Mucosa of descending colon (tissue), 3 donors: ENCODE measurements at regions not wholly inside any gene's neighbourhood (a gene's known extent, or its start where the extent isn't known, plus 50 kb on each side); places are given as distances from the start of the nearest gene placed in this dataset.

Experiments used
- ATAC-seq: fragments of 200-7000 bp; cut with Tn5 transposase; one replicate; pipeline ENCODE4 v1.9.1; 2020; ENCODE audit warnings: mild to moderate bottlenecking, moderate library complexity
- DNase-seq, 3 donors: peaks; one replicate each; pipeline ENCODE4 v3.0.0-alpha.2; 2020
- H3K36me3 ChIP-seq: fragments of 200-600 bp; one replicate; pipeline ENCODE4 v1.8.0; 2021; ENCODE audit warnings: low read depth, mild to moderate bottlenecking
- H3K4me1 ChIP-seq: fragments of 200-600 bp; one replicate; pipeline ENCODE4 v1.8.0; 2021; ENCODE audit warnings: low read depth, mild to moderate bottlenecking
- H3K4me3 ChIP-seq: fragments of 200-600 bp; one replicate; pipeline ENCODE4 v1.8.0; 2021; ENCODE audit warnings: mild to moderate bottlenecking
- H3K9me3 ChIP-seq: fragments of 200-600 bp; one replicate; pipeline ENCODE4 v1.8.0; 2021; ENCODE audit warnings: mild to moderate bottlenecking
- CTCF ChIP-seq: fragments of 200-600 bp; IDR thresholded peaks from one replicate; pipeline ENCODE4 v1.8.0; 2022; ENCODE audit warnings: antibody characterized with exemption, mild to moderate bottlenecking
- intact Hi-C, 2 donors: fragments of 100-400 bp; cut with DNase I in 1 of 2; cut with micrococcal nuclease in 1 of 2; formaldehyde crosslinking; loops; one replicate each; pipeline versions ENCODE4 v1.11.0 to v1.11.1; 2022; cut with DNase I, micrococcal nuclease
- donor health status: DM: no; HTN: no; CAD: no; lungs with moderate emphysema.
- donor health status: DM: no; HTN: no; CAD: no.
- donor health status: DM: no; HTN: yes; CAD: no.

DNA sequence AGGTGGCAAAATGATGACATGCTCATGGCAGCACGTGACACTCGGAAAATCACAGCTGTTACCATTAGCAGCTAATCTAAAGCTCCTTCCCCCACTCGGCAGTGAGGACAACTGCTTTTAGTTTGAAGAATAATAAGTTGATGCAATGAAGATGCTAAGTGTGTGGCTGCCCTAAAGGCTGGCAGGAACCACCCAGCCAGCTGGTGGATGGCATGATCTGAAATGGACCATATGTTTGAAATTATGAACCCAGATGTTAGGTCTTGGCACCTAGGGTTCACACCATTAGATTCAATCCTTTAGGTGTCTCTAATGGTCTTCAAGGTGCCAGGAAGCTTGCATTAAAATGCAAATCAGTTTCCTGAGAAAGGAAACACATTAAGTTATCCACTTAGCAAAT lies 230.1 kb downstream of the WDR11 start:
- no peak for DNase-seq
- ATAC-seq: no peak
- intact Hi-C loops: no loop called here

DNA sequence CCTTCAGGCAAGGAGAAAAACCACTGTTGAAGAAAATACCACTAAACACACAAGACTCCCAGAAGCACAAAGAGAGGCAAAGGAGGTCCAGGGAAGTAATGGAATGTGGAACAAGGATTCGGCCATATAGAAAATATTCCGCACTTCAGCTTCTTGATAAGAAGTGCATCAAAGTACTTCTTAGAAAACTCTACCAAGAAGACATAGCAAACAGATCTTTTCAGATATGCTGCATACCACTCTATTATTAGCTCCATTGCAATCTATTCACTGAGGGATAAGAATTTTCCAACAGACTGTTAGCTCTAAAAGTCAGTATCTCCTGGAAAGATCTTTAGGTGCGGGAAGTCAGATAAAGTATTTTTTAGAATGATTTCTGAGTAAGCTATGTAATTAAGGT lies 231.8 kb downstream of the WDR11 start:
- DNase-seq: no peak
- no peak overlapping the region for H3K4me3 ChIP-seq
- no peak for ATAC-seq
- no peak for TF ChIP-seq CTCF
- H3K9me3 ChIP-seq: no peaks in the 10 kb centered on the region
- intact Hi-C loops: no loop called here
- peaks cover 21% of the 10 kb centered on the region for H3K4me1 ChIP-seq
- no peaks in the 10 kb centered on the region for H3K36me3 ChIP-seq

More for the DNA sequence above, 230.1 kb downstream of the WDR11 start:
- Histone ChIP-seq H3K36me3 (no peaks in the 10 kb centered on the region), H3K9me3 (no peaks in the 10 kb centered on the region), H3K4me3 (no peak overlapping the region), H3K4me1 (peaks cover 21% of the 10 kb centered on the region)
- no peak for TF ChIP-seq CTCF

DNA sequence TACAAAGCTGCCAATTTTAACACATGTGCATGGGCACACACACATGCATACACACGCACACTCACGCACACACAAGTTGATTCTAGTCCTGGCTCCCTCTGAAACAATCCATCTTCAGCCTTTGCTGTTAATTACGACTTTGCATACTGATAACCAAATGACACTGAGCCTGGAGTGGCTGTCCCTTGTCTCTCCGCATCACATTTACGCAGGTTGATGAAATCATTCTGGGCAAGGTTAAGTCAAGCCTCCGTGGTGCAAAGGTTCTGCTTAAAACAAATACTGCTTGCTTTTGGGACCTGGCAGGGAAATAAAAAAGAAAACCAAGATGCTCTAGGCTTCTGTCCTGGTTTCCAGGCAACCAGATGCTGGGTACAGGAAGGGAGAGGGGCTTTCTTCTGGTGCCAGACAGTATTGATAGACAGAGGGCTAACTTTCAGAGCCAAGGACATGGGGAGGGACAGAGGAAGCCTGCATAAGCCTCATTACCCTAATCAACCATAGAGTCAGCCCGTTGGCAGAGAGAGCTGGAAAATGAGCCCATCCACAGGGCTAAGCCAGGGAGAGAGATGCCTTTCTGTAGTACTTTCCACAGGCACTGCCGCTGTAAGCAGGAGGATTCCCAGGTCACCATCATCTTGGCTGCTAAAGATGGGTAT lies 233.0 kb downstream of the WDR11 start:
- intact Hi-C loops: no loop called here
- H3K36me3 ChIP-seq: no peaks in the 10 kb centered on the region
- DNase-seq: no peak
- no peaks in the 10 kb centered on the region for H3K9me3 ChIP-seq
- peaks cover 15% of the 10 kb centered on the region for H3K4me1 ChIP-seq
- TF ChIP-seq CTCF: no peak
- no peak for ATAC-seq
- no peak overlapping the region for H3K4me3 ChIP-seq

- no peak for ATAC-seq
- intact Hi-C loops: no loop called here
- Histone ChIP-seq H3K4me3 (no peak overlapping the region), H3K4me1 (peaks cover 12% of the 10 kb centered on the region), H3K36me3 (no peaks in the 10 kb centered on the region), H3K9me3 (no peaks in the 10 kb centered on the region)
- TF ChIP-seq CTCF: no peak
- no peak for DNase-seq
Measured at GRCh38 chr10:121084675-121085070, 233.5 kb downstream of the WDR11 start.

GRCh38 chr10:121085367-121085766 lies 234.2 kb downstream of the WDR11 start:
- H3K4me3 ChIP-seq: no peak overlapping the region
- H3K36me3 ChIP-seq: no peaks in the 10 kb centered on the region
- intact Hi-C loops: no loop called here
- ATAC-seq (peak; percentile 45), DNase-seq (no peak)
- no peak for TF ChIP-seq CTCF
- H3K4me1 ChIP-seq: peaks cover 5% of the 10 kb centered on the region
- no peaks in the 10 kb centered on the region for H3K9me3 ChIP-seq

- intact Hi-C loops: no loop called here
Measured at GRCh38 chr10:121087129-121087528, 236.0 kb downstream of the WDR11 start.

More at GRCh38 chr10:121087129-121087528, 236.0 kb downstream of the WDR11 start:
- no peak for TF ChIP-seq CTCF
- DNase-seq (no peak), ATAC-seq (no peak)
- Histone ChIP-seq H3K36me3 (no peaks in the 10 kb centered on the region), H3K4me1 (peaks cover 4% of the 10 kb centered on the region), H3K4me3 (no peak overlapping the region), H3K9me3 (no peaks in the 10 kb centered on the region)
